ENCODE measurements at regions not wholly inside any gene's neighbourhood (a gene's known extent, or its start where the extent isn't known, plus 50 kb on each side); places are given as distances from the start of the nearest gene placed in this dataset.
"Not testable (repeated sequence)": the region's sequence is repeated elsewhere in the genome, so short reads cannot be mapped to it uniquely, and the experiment has no call there.

GRCh38 chrX:145881175-145881995 is 63.8 kb downstream of the SLITRK2 start:
- DNase-seq: no peak

GRCh38 chrX:145886469-145886868 is 68.8 kb downstream of the SLITRK2 start:
- no peak for DNase-seq

GRCh38 chrX:145910017-145910416 is 92.4 kb downstream of the SLITRK2 start:
- DNase-seq: no peak

DNA sequence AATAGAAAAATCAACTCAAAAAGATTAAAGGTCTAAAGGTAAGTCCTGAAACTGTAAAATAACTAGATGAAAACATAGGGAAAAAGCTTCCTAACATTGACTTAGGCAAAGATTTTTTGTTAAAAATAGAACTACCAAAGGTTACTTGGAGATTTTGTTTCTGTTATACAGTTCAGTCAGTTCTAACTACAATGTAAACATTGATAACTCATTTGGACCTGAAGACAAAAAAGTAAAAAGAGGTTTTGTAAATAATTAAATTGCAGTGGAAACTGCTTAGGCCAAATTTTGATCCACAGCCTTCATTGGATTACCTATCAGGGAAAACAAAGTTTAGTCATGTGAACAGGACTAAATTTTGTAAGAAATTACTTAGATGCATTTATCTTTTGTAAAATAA is 101.8 kb downstream of the SLITRK2 start:
- DNase-seq: no peak

DNA sequence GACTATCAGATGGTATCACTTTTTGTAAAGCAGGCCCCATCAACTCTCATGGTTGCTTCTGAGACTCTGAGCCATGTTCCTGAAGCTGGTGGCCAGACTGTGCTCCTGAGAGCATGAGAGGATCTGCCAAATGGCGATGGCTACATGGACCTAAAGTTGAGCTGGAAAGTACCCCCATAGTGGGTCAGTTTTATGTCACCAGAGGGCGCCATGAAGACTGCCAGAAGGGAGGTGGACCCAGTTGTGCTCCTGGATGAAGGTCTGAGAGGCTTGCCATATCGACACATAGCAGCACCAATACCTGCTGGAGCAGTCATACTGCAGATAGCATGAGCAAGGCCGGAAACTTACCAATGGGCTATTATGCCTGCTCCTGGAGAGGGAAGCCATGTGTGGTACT is 105.7 kb downstream of the SLITRK2 start:
- DNase-seq: no peak

DNA sequence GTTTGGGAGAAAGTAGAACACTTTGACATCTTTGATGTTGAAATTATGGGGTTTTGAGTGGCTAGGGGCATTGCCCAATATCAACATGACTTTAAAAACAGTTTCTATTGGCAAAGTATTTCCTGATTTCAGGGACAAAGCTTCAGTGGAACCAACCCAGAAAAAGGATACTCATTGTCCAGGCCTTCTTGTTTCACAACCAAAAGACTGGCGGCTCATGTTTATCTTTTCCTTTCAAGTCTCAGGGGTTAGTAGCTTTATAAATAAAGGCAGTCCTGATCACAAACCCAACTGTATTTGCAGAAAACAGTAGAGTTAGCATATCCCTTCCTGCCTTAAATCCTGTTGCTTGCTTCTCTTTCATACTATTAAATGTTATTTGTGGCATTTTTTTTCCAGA is 119.1 kb downstream of the SLITRK2 start:
- no peak for DNase-seq

DNA sequence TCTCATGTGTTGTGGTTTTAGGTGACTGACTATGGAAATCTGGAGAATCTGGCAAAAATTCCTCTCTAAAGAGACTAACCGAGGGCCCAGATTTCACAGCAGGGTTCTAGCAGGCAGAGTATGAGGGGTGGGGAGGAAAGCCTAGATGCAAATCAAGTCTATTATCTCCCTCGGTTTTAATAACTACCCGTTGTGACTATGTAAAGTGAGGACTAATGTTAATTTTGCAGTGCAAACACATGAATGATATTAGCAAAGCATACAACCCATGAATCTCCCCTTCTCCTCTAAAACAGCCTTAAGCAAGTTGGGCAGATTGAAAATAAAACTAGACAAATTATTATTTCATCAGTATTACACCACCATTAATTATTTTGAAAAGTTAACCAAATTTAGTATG is 131.4 kb downstream of the SLITRK2 start:
- no peak for DNase-seq

- DNase-seq: no peak
These were observed 136.0 kb downstream of the SLITRK2 start for GRCh38 chrX:145953628-145954027.

DNA sequence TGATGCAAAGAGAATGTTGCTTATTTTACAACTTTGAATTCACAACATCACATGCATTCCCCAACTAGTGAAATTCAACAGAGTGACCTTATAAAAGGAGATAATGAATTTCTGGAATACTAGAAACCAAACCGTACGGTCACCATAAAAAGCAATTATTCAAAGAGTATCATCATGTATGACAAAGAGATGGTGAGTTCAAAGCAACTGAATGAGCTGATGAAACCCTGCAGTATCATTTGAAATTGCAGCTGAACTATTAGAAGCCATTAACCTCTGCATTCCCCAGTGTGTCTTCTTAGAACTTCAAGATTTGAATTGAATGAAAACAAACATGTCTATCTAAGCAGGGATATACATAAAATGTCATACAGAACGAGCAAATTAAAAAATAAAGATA is 172.4 kb downstream of the SLITRK2 start:
- DNase-seq: no peak

DNA sequence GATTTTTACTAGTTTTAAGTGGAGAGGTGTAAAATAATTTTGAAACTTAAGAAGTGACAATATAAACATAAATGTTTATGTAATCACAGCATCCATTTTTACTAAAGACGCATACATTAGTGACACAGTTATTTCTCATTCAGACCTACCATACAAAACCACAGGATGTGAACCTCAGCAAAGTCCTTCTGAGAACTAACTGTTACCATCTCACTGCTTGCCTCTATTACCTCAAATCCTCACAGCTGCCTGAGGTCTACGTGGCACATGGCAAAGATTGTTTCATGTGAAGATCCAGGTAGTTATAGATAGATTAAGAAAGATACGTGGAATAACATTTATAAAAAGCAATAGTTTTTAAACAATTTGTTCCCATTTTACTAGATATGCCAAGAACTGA is 189.0 kb downstream of the SLITRK2 start:
- no peak for DNase-seq

- no peak for DNase-seq
These were observed 218.4 kb downstream of the SLITRK2 start for GRCh38 chrX:146036000-146036399.

- no peak for DNase-seq
These were observed 224.1 kb downstream of the SLITRK2 start for GRCh38 chrX:146041741-146042140.

DNA sequence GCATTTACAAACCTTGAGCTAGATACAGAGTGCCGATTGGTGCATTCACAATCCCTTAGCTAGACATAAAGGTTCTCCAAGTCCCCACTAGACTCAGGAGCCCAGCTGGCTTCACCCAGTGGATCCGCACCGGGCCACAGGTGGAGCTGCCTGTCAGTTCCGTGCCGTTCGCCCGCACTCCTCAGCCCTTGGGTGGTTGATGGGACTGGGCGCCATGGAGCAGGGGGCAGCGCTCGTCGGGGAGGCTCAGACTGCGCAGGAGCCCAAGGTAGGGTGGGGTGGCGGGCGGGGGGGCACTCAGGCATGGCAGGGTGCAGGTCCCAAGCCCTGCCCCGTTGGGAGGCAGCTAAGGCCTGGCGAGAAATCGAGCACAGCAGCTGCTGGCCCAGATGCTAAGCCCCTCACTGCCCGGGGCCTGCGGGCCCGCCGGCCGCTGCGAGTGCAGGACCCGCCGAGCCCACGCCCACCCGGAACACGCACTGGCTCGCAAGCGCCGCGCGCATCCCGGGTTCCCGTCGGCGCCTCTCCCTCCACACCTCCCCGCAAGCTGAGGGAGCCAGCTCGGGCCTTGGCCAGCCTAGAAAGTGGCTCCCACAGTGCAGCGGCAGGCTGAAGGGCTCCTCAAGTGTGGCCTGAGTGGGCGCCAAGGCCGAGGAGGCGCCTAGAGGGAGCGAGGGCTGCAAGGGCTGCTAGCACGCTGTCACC is 228.5 kb downstream of the SLITRK2 start:
- not testable (repeated sequence) for DNase-seq

GRCh38 chrX:146049568-146049967 is 231.9 kb downstream of the SLITRK2 start:
- DNase-seq: not testable (repeated sequence)

- no peak for DNase-seq
These were observed 236.7 kb downstream of the SLITRK2 start for GRCh38 chrX:146054311-146054710.

GRCh38 chrX:146055733-146056132 is 238.1 kb downstream of the SLITRK2 start:
- no peak for DNase-seq

DNA sequence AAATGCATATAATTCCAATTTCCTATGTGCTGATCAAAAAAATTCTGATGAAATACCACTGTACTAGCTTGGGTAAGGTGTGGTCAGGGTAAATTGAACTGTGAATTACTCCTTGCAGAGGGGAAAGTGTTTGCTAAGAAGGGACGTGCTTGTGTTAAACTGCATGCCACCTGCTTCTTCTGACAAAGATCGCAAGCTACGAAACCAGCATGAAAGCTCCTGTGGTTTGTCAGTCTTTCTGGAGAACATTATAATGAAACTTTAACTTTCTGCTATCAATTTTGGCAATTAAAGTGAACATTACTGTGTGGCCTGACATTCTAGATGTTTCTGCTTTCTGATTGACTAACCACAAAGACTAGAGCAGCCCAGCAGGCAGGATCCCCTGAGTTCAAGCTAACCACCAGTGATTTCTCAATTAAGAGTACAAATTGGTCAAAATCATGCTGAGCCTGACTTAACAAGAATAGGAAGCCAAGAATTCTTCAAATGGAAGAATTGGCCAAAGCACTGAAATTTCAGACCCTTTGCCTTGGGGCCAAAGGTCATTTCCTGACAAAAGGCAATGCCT is 239.0 kb downstream of the SLITRK2 start:
- peak; percentile 11 for DNase-seq

DNA sequence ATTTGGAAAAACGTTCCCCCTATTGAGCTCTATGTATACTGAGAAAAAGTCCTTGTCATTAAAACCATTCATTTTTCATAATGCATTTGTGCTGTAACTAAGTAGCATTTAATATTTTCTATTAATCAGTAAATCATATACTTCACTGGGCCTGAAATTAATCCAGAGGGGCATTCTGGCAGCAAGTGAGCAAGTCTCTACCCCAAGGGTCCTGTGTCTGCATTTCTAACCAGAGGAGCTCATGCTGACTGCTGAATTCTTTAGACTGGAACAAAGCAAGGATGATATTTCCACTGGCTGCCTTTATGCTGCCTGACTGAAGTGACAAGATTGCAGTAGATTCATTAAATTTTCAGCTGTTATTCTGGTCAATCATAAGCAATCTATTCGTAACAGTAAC is 246.5 kb downstream of the SLITRK2 start:
- DNase-seq: peak; percentile 5

- no peak for DNase-seq
These were observed 273.1 kb downstream of the SLITRK2 start for GRCh38 chrX:146090732-146091131.

DNA sequence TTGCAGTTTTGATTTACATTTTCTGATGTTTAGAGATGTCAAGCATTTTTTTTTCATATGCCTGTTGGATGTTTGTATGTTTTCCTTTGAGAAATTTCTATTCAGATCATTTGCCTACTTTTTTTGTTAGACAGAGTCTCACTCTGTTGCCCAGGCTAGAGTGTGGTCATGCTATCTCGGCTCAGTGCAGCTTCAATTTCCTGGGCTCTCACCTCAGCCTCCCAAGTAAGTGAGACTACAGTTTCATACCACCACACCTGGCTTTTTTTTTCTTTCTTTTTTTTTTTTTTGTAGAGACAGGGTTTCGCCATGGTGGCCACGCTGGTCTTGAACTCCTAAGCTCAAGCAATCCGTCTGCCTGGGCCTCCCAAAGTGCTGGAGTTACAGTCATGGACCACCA is 291.7 kb downstream of the SLITRK2 start:
- no peak for DNase-seq

- not testable (repeated sequence) for DNase-seq
These were observed 301.4 kb downstream of the SLITRK2 start for GRCh38 chrX:146119074-146119473.

DNA sequence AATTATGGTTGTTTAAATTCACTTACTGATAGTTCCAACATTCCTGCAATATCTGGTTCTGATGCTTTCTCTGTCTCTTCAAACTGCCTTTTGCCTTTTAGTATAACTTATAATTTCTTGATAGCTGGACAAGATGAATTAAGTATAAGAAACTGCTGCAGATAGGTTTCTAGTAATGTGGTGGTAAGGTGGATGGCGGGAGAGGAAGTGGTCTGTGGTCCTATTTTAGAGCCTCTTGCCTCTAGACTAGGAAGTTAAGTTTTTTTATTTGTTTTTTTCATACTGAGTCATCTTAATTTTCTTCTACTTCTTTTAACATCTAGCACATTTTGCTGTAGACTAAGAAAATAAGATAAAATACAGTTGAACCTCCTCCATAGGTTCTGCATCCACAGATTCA is 310.0 kb downstream of the SLITRK2 start:
- DNase-seq: no peak

DNA sequence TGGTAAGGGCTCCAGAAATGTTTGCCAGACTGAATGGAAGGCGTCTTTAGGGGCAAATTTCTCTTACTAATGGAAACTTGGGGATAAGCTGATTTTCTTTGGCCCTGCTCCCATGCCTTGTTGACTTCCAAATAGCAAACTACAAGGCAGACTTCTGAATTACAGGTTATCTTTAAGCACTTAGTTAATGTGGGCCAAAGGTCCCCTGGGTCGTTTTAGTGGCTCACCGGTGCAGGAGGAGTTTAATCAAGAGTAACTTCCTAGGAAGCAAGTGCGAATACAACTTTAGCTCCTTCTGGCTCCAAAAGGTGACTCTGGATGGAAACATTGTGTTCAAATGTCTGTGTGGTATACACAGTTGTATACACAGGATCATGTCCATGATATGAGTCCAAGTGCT is 323.6 kb downstream of the SLITRK2 start:
- DNase-seq: no peak

DNA sequence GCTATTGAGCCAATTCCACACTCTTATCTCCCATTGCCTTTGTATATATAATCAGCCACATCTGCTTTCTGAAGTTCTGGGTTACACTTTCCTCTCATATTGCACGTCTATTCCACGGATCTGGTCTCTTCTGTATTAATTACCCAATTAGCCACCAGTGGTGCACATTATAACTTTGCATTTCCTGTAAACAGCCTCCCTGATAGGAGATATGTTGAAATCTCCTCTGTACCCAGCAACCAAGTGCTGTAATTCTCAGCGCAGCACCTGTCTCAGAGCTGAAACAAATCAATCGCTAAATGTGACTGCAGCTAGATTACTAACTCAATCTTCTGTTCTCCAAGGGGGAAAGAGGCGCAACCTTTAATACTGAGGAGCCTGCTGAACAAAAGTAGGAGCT is 326.4 kb downstream of the SLITRK2 start:
- DNase-seq: no peak

Data from retina (tissue), 1 donor.